Brain microvascular endothelial cell (primary cell): ENCODE measurements at regions not wholly inside any gene's neighbourhood (a gene's known extent, or its start where the extent isn't known, plus 50 kb on each side); places are given as distances from the start of the nearest gene placed in this dataset.
A peak's percentile ranks its signal among the peaks of the same experiment; 100 is the strongest.

Source experiments
- DNase-seq: peaks from one replicate; pipeline ENCODE4 v3.0.0-alpha.2; 2020
- H3K27ac ChIP-seq: fragments of 250-450 bp; sonication (Bioruptor Pico); 2 replicates; pipeline ENCODE4 v1.5.1; 2020; ENCODE audit warnings: mild to moderate bottlenecking, moderate library complexity
- H3K27me3 ChIP-seq: fragments of 250-450 bp; sonication (Bioruptor Pico); replicated peaks from 2 replicates; pipeline ENCODE4 v1.5.1; 2020; ENCODE audit warnings: mild to moderate bottlenecking
- H3K36me3 ChIP-seq: fragments of 250-450 bp; sonication (Bioruptor Pico); replicated peaks from 2 replicates; pipeline ENCODE4 v1.5.1; 2020; ENCODE audit warnings: mild to moderate bottlenecking
- H3K4me3 ChIP-seq: 2 replicates; pipeline ENCODE4 v1.5.1; 2011; ENCODE audit warnings: low read depth, mild to moderate bottlenecking, control low read depth, low read length, moderate library complexity
- CTCF ChIP-seq: IDR thresholded peaks from 2 replicates; pipeline ENCODE4 v1.5.1; 2011; ENCODE audit warnings: low read depth, mild to moderate bottlenecking, moderate library complexity, low read length, control low read depth, inconsistent platforms; ENCODE audit errors: missing control alignments
- in situ Hi-C: cut with HindIII; loops from 2 replicates; pipeline ENCODE4 v1.10.0; 2017; ENCODE audit warnings: low sequenced_read_pairs, low pct_ligation_motif_present

GRCh38 chr3:124517306-124517705 is 212.9 kb upstream of the UMPS start:
- in situ Hi-C loops = no loop called here
- H3K4me3 ChIP-seq = no peak overlapping the region
- H3K36me3 ChIP-seq = no peaks in the 10 kb centered on the region
- H3K27ac ChIP-seq = no peak overlapping the region
- no peak for TF ChIP-seq CTCF
- H3K27me3 ChIP-seq = no peaks in the 10 kb centered on the region
- no peak for DNase-seq

- no peak for TF ChIP-seq CTCF
- in situ Hi-C loops = no loop called here
Measured at GRCh38 chr3:124518350-124518749, 211.9 kb upstream of the UMPS start.

GRCh38 chr3:124519591-124520194 is 210.6 kb upstream of the UMPS start:
- H3K36me3 ChIP-seq = no peaks in the 10 kb centered on the region
- no peak overlapping the region for H3K4me3 ChIP-seq
- no peaks in the 10 kb centered on the region for H3K27me3 ChIP-seq
- H3K27ac ChIP-seq = no peak overlapping the region
- in situ Hi-C loops = no loop called here
- no peak for DNase-seq
- no peak for TF ChIP-seq CTCF

More at GRCh38 chr3:124518350-124518749, 211.9 kb upstream of the UMPS start:
- H3K27me3 ChIP-seq = no peaks in the 10 kb centered on the region
- no peak for DNase-seq
- no peaks in the 10 kb centered on the region for H3K36me3 ChIP-seq
- H3K4me3 ChIP-seq = no peak overlapping the region
- no peak overlapping the region for H3K27ac ChIP-seq

- H3K36me3 ChIP-seq = no peaks in the 10 kb centered on the region
- H3K27me3 ChIP-seq = no peaks in the 10 kb centered on the region
- TF ChIP-seq CTCF = no peak
- in situ Hi-C loops = no loop called here
- H3K27ac ChIP-seq = no peak overlapping the region
- no peak overlapping the region for H3K4me3 ChIP-seq
- no peak for DNase-seq
Measured at GRCh38 chr3:124520970-124521369, 209.3 kb upstream of the UMPS start.

GRCh38 chr3:124522082-124522625 is 208.1 kb upstream of the UMPS start:
- no peak for TF ChIP-seq CTCF
- in situ Hi-C loops = no loop called here
- no peaks in the 10 kb centered on the region for H3K36me3 ChIP-seq

GRCh38 chr3:124526601-124527000 is 203.7 kb upstream of the UMPS start:
- in situ Hi-C loops = no loop called here
- Histone ChIP-seq H3K27me3 (no peaks in the 10 kb centered on the region), H3K4me3 (no peak overlapping the region), H3K27ac (no peak overlapping the region), H3K36me3 (no peaks in the 10 kb centered on the region)
- no peak for DNase-seq
- TF ChIP-seq CTCF = peak; percentile 17

More at GRCh38 chr3:124522082-124522625, 208.1 kb upstream of the UMPS start:
- Histone ChIP-seq H3K27me3 (no peaks in the 10 kb centered on the region), H3K27ac (no peak overlapping the region), H3K4me3 (no peak overlapping the region)
- DNase-seq = no peak
